ENCODE measurements at regions not wholly inside any gene's neighbourhood (a gene's known extent, or its start where the extent isn't known, plus 50 kb on each side); places are given as distances from the start of the nearest gene placed in this dataset.

- Histone ChIP-seq H3K4me1 (ENCODE audit: control insufficient read depth, insufficient read depth, low read length) (no peaks in the 10 kb centered on the region), H3K4me3 (ENCODE audit: low read depth in 2 of 2, low read length in 2 of 2) (no peak overlapping the region), H3K9me3 (ENCODE audit: control insufficient read depth, insufficient read depth, low read depth, low read length) (no peaks in the 10 kb centered on the region), H3K27ac (ENCODE audit: low read length) (no peak overlapping the region), H3K27me3 (ENCODE audit: control insufficient read depth, insufficient read depth, low read length) (peaks cover 6% of the 10 kb centered on the region; the same call in 1 of the 2 replicates), H3K36me3 (ENCODE audit: control insufficient read depth, insufficient read depth, low read length) (no peaks in the 10 kb centered on the region)
- no TSS peak for BruUV-seq (replicated peaks)
- DNase-seq (ENCODE audit: low read depth, low spot score) (no peak), ATAC-seq (no peak)
- intact Hi-C loops (cut with micrococcal nuclease; ENCODE audit: unreplicated experiment) = no loop called here
- no peak for TF ChIP-seq TCF7L2 (IDR thresholded peaks at IDR 0.05; ENCODE audit: low read depth, low read length)
- TF ChIP-seq, protein P1, sequence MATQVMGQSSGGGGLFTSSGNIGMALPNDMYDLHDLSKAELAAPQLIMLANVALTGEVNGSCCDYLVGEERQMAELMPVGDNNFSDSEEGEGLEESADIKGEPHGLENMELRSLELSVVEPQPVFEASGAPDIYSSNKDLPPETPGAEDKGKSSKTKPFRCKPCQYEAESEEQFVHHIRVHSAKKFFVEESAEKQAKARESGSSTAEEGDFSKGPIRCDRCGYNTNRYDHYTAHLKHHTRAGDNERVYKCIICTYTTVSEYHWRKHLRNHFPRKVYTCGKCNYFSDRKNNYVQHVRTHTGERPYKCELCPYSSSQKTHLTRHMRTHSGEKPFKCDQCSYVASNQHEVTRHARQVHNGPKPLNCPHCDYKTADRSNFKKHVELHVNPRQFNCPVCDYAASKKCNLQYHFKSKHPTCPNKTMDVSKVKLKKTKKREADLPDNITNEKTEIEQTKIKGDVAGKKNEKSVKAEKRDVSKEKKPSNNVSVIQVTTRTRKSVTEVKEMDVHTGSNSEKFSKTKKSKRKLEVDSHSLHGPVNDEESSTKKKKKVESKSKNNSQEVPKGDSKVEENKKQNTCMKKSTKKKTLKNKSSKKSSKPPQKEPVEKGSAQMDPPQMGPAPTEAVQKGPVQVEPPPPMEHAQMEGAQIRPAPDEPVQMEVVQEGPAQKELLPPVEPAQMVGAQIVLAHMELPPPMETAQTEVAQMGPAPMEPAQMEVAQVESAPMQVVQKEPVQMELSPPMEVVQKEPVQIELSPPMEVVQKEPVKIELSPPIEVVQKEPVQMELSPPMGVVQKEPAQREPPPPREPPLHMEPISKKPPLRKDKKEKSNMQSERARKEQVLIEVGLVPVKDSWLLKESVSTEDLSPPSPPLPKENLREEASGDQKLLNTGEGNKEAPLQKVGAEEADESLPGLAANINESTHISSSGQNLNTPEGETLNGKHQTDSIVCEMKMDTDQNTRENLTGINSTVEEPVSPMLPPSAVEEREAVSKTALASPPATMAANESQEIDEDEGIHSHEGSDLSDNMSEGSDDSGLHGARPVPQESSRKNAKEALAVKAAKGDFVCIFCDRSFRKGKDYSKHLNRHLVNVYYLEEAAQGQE (IDR thresholded peaks at IDR 0.05; ENCODE audit: insufficient read depth in 1 of 2, low read depth in 2 of 2, low read length in 1 of 2) = no peak
- TF ChIP-seq, protein P2, sequence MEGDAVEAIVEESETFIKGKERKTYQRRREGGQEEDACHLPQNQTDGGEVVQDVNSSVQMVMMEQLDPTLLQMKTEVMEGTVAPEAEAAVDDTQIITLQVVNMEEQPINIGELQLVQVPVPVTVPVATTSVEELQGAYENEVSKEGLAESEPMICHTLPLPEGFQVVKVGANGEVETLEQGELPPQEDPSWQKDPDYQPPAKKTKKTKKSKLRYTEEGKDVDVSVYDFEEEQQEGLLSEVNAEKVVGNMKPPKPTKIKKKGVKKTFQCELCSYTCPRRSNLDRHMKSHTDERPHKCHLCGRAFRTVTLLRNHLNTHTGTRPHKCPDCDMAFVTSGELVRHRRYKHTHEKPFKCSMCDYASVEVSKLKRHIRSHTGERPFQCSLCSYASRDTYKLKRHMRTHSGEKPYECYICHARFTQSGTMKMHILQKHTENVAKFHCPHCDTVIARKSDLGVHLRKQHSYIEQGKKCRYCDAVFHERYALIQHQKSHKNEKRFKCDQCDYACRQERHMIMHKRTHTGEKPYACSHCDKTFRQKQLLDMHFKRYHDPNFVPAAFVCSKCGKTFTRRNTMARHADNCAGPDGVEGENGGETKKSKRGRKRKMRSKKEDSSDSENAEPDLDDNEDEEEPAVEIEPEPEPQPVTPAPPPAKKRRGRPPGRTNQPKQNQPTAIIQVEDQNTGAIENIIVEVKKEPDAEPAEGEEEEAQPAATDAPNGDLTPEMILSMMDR (IDR thresholded peaks at IDR 0.05) = no peak
- TF ChIP-seq POLR2AphosphoS5 (IDR thresholded peaks at IDR 0.05; ENCODE audit: low read depth, low read length) = no peak
- TF ChIP-seq SIN3A (IDR thresholded peaks at IDR 0.05; ENCODE audit: borderline replicate concordance, insufficient read depth, low read depth, low read length) = no peak
- ChIA-PET POLR2A (no interaction called here), CTCF (no interaction called here)
- in situ Hi-C loops (cut with HindIII; ENCODE audit: low pct_unique_long_range_greater_than_20kb, low sequenced_read_pairs) = no loop called here
These were observed 199.5 kb downstream of the SH2D4B start for GRCh38 chr10:80737209-80737608.

DNA sequence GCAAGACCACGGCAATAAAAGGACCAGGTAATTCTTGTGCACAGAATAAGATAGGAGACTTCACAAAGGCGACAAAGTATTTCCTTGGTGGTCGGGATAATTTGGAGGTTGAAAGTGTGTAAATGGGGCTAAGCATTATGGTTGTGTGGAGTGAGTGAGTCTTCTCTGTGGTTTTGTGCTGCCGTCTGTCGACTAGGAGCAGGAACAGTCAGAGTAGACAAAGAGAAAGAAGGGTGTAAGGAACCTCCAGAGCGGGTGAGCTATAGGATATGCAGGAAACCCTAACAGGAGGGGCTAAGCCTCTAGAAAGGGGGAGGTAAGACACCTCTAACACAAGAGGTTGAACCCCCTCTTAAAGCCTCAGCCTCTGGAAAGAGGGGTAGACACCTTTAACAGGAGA, 201.6 kb downstream of the SH2D4B start:
- CTCF ChIA-PET = interaction anchor here (1.0 kb wide), 1 partner anchor 664 kb away, joined by 3 read pairs; no protein-coding TSS in a partner anchor
- TF ChIP-seq, protein P1 (IDR thresholded peaks at IDR 0.05; ENCODE audit: insufficient read depth in 1 of 2, low read depth in 2 of 2, low read length in 1 of 2) = no peak
- TF ChIP-seq, protein P2 (IDR thresholded peaks at IDR 0.05) = peak; percentile 33; the same call in 1 of the 2 replicates
- POLR2A ChIA-PET = no interaction called here
- Histone ChIP-seq H3K9me3 (ENCODE audit: control insufficient read depth, insufficient read depth, low read depth, low read length) (no peaks in the 10 kb centered on the region), H3K36me3 (ENCODE audit: control insufficient read depth, insufficient read depth, low read length) (no peaks in the 10 kb centered on the region), H3K27me3 (ENCODE audit: control insufficient read depth, insufficient read depth, low read length) (peaks cover 6% of the 10 kb centered on the region; the same call in 1 of the 2 replicates), H3K27ac (ENCODE audit: low read length) (no peak overlapping the region), H3K4me3 (ENCODE audit: low read depth in 2 of 2, low read length in 2 of 2) (no peak overlapping the region), H3K4me1 (ENCODE audit: control insufficient read depth, insufficient read depth, low read length) (no peaks in the 10 kb centered on the region)
- BruUV-seq (replicated peaks) = no TSS peak
- no peak for ATAC-seq
- intact Hi-C loops (cut with micrococcal nuclease; ENCODE audit: unreplicated experiment) (no loop called here), in situ Hi-C loops (cut with HindIII; ENCODE audit: low pct_unique_long_range_greater_than_20kb, low sequenced_read_pairs) (no loop called here)
- no peak for DNase-seq (ENCODE audit: low read depth, low spot score)

Measured in Panc1 (cell line).